GM06990 (cell line): ENCODE measurements at regions not wholly inside any gene's neighbourhood (a gene's known extent, or its start where the extent isn't known, plus 50 kb on each side); places are given as distances from the start of the nearest gene placed in this dataset.

Experiments
- DNase-seq: peaks from one replicate; pipeline ENCODE4 v3.0.0-alpha.2; 2011; ENCODE audit not compliant: insufficient read length; ENCODE audit errors: extremely low read depth
- H3K27me3 ChIP-seq: replicated peaks from 2 replicates; pipeline ENCODE4 v1.6.0; 2011; ENCODE audit warnings: low read length; ENCODE audit not compliant: control insufficient read depth, insufficient read depth
- H3K36me3 ChIP-seq: 2 replicates; pipeline ENCODE4 v1.5.1; 2011; ENCODE audit warnings: low read length; ENCODE audit not compliant: control insufficient read depth, insufficient read depth
- H3K4me3 ChIP-seq: replicated peaks from 2 replicates; pipeline ENCODE4 v1.5.1; 2011; ENCODE audit warnings: low read depth, mild to moderate bottlenecking, control low read depth, low read length
- TF ChIP-seq, protein P1 (sequence below): IDR thresholded peaks from 2 replicates; pipeline ENCODE4 v1.5.1; 2011; ENCODE audit warnings: low read length, control low read depth, mild to moderate bottlenecking, inconsistent platforms; ENCODE audit not compliant: insufficient read depth, poor library complexity, severe bottlenecking

GRCh38 chr4:100781435-100781834 is 263.6 kb upstream of the EMCN start:
- Histone ChIP-seq H3K36me3 (no peaks in the 10 kb centered on the region), H3K27me3 (no peaks in the 10 kb centered on the region), H3K4me3 (no peak overlapping the region)
- no peak for DNase-seq
- TF ChIP-seq, protein P1, sequence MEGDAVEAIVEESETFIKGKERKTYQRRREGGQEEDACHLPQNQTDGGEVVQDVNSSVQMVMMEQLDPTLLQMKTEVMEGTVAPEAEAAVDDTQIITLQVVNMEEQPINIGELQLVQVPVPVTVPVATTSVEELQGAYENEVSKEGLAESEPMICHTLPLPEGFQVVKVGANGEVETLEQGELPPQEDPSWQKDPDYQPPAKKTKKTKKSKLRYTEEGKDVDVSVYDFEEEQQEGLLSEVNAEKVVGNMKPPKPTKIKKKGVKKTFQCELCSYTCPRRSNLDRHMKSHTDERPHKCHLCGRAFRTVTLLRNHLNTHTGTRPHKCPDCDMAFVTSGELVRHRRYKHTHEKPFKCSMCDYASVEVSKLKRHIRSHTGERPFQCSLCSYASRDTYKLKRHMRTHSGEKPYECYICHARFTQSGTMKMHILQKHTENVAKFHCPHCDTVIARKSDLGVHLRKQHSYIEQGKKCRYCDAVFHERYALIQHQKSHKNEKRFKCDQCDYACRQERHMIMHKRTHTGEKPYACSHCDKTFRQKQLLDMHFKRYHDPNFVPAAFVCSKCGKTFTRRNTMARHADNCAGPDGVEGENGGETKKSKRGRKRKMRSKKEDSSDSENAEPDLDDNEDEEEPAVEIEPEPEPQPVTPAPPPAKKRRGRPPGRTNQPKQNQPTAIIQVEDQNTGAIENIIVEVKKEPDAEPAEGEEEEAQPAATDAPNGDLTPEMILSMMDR: no peak

DNA sequence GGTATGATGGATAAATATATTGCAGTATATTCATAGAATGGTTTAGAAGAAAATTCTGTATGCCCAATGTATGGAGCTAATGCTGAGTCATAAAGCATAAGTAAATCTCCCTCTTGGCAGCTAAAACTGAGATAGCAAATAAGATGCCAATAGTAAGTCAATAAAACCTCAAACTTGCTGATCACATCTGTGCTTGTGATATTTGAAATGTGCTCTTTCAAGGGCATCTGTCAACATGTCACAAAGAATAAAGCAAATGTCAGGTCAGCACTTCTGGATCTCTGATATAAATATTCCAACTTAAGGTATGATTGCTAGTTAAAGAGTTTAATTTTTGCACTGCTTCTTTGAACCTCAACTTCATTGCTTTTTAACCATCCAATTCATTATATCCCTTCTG is 262.3 kb upstream of the EMCN start:
- no peaks in the 10 kb centered on the region for H3K27me3 ChIP-seq
- TF ChIP-seq, protein P1: no peak
- H3K4me3 ChIP-seq: no peak overlapping the region
- no peak for DNase-seq
- H3K36me3 ChIP-seq: no peaks in the 10 kb centered on the region

GRCh38 chr4:100778431-100778830 is 260.6 kb upstream of the EMCN start:
- no peak for DNase-seq
- Histone ChIP-seq H3K36me3 (no peaks in the 10 kb centered on the region), H3K4me3 (no peak overlapping the region), H3K27me3 (no peaks in the 10 kb centered on the region)
- TF ChIP-seq, protein P1: no peak

DNA sequence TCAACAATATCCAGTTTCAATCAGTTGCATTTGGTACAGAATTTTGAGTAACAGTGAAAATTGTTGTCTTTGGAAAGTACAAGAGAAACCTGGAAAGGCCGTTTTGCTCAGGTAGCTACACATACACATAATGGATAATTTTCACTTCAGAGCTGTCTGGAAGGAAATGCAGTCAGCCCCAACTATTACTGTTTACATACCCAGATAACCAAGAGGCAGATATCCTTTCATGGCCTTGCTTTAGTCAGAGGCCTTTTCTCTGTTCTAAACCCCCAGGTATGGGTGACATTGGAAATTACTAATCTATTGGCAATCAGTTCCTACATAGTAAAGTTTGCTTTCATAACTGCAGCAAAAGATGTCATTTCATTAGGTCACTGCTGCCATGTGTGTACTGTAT is 244.9 kb upstream of the EMCN start:
- Histone ChIP-seq H3K4me3 (no peak overlapping the region), H3K27me3 (no peaks in the 10 kb centered on the region), H3K36me3 (no peaks in the 10 kb centered on the region)
- TF ChIP-seq, protein P1: no peak
- DNase-seq: no peak

- TF ChIP-seq, protein P1: no peak
- no peak for DNase-seq
These were observed 236.9 kb upstream of the EMCN start for GRCh38 chr4:100754751-100755150.

GRCh38 chr4:100746141-100746739 is 228.4 kb upstream of the EMCN start:
- no peak for DNase-seq
- Histone ChIP-seq H3K36me3 (no peaks in the 10 kb centered on the region), H3K4me3 (no peak overlapping the region), H3K27me3 (no peaks in the 10 kb centered on the region)
- TF ChIP-seq, protein P1: no peak

More at GRCh38 chr4:100754751-100755150, 236.9 kb upstream of the EMCN start:
- no peak overlapping the region for H3K4me3 ChIP-seq
- H3K36me3 ChIP-seq: no peaks in the 10 kb centered on the region
- H3K27me3 ChIP-seq: no peaks in the 10 kb centered on the region
